Omental fat pad (tissue), 3 donors: ENCODE measurements at regions not wholly inside any gene's neighbourhood (a gene's known extent, or its start where the extent isn't known, plus 50 kb on each side); places are given as distances from the start of the nearest gene placed in this dataset.
"Not testable (repeated sequence)": the region's sequence is repeated elsewhere in the genome, so short reads cannot be mapped to it uniquely, and the experiment has no call there.

Experiments used
- ATAC-seq: fragments of 150-250 bp; one replicate; pipeline ENCODE4 v1.9.1; 2016; ENCODE audit warnings: mild to moderate bottlenecking, moderate library complexity; ENCODE audit not compliant: low FRiP score
- DNase-seq: peaks from one replicate; pipeline ENCODE4 v3.0.0-alpha.2; 2019; ENCODE audit warnings: low spot score
- CTCF ChIP-seq, 3 donors: fragments of 450-650 bp; IDR thresholded peaks; one replicate each; pipeline ENCODE4 v1.5.1; 2016 to 2017; ENCODE audit warnings: antibody characterized with exemption in 3 of 3, mild to moderate bottlenecking in 3 of 3, moderate library complexity in 2 of 3

GRCh38 chr5:167415779-167416746 is 875.4 kb upstream of the WWC1 start:
- DNase-seq (no peak), ATAC-seq (no peak)
- TF ChIP-seq CTCF (IDR thresholded peaks at IDR 0.05): no peak

GRCh38 chr5:167417662-167418061 is 873.8 kb upstream of the WWC1 start:
- no peak for ATAC-seq
- DNase-seq: no peak
- no peak for TF ChIP-seq CTCF (IDR thresholded peaks at IDR 0.05)

- DNase-seq (no peak), ATAC-seq (no peak)
- TF ChIP-seq CTCF (IDR thresholded peaks at IDR 0.05): no peak
Observed at GRCh38 chr5:167425161-167425560, 866.3 kb upstream of the WWC1 start.

- TF ChIP-seq CTCF (IDR thresholded peaks at IDR 0.05): no peak
- ATAC-seq (no peak), DNase-seq (no peak)
Observed at GRCh38 chr5:167426501-167426900, 864.9 kb upstream of the WWC1 start.

- not testable (repeated sequence) for ATAC-seq, DNase-seq
Observed at GRCh38 chr5:167427641-167428040, 863.8 kb upstream of the WWC1 start.

- TF ChIP-seq CTCF (IDR thresholded peaks at IDR 0.05): no peak
- ATAC-seq: no peak
Observed at GRCh38 chr5:167440846-167441245, 850.6 kb upstream of the WWC1 start.

GRCh38 chr5:167442922-167443321 is 848.5 kb upstream of the WWC1 start:
- no peak for DNase-seq
- ATAC-seq: no peak
- no peak for TF ChIP-seq CTCF (IDR thresholded peaks at IDR 0.05)

More at GRCh38 chr5:167440846-167441245, 850.6 kb upstream of the WWC1 start:
- no peak for DNase-seq
